ENCODE measurements at regions not wholly inside any gene's neighbourhood (a gene's known extent, or its start where the extent isn't known, plus 50 kb on each side); places are given as distances from the start of the nearest gene placed in this dataset.

DNA sequence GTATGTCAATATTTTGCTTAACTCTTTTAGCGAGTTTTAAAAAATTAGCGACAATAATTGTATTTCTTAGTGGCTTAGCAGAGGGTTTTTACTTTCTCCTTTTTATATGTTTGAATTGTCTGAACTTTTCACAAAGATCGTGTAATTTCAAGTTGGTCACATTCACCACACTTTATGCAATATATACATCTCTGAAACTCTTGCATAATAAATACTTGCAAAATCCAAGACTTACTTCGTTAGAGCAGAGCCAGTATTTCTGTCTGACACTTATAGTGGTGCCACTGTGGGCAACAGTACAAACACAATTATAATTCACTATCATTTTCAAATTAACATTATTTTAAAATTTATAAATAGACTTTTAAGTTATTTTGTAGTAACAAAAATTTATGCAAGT is 62.0 kb downstream of the SUCNR1 start:
- in situ Hi-C loops (cut with HindIII; ENCODE audit: low sequenced_read_pairs), result no loop called here

DNA sequence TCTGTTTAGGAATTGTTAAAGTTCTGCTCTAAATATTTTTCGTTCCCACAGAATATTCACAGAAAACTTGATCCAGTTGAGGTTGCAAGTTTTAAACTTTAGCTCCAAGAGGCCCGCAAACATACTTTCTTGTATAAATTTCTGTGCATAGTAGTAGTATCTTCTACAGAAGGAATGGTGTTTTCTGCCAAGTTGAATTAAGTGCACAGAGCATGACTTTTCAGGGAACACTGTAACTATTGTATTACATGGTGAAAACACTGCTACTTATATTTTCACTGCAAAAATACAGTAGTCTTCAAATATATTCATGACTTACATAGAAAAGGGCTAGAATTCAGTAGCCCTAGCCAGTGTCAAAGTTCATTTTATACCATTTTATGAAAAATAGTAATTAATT is 67.0 kb downstream of the SUCNR1 start:
- in situ Hi-C loops (cut with HindIII; ENCODE audit: low sequenced_read_pairs), result no loop called here

DNA sequence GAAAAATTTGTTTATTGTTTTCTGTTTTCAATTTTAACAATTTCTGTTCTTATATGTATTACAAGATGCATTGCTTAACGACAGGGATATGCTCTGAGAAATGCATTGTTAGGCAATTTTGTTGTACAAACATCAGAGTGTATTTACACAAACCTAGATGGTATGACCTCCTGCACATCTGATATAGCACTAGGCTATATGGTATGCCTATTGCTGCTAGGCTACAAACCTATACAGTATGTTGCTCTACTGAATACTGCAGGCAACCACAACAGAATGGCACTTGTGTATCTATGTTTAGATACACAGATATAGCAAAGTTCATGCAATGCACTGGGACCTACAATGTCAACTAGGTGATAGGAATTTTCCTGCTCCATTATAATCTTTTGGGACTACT is 70.1 kb downstream of the SUCNR1 start:
- in situ Hi-C loops (cut with HindIII; ENCODE audit: low sequenced_read_pairs), result no loop called here

DNA sequence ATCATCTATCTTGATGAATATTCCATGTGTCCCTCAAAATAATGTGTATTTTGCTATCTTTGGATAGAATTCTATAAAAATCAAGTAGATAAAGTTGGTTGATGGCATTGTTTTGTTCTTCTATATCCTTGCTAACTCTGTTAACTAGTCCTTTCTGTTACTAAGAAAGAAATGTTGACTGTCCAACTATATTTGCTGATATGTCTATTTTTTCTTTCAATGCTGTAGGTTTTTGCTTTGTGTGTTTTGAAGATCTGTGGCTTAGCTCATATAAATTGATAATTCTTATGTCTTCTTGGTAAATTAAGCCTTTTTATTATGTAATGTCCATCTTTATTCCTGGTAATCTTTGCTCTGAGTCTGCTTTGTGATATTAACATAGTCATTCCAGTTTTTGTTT is 70.9 kb downstream of the SUCNR1 start:
- in situ Hi-C loops (cut with HindIII; ENCODE audit: low sequenced_read_pairs), result no loop called here

DNA sequence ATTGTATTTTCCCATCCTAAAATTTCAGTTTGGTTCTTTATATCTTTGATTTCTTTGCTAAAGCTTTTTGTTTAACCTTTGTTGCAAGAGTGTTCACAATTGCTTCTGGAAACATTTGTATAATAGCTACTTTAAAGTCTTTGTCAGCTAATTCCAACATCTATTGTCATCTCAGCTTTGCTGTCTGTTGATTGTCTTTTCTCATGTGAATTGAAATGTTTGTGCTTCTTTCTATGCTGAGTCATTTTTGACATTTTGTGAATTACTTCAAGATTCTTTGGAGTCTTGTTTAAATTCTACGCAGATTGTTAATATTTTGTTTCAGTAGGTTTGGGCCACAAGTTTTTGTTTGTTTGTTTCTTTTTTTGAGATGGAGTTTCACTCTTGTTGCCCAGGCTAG is 73.2 kb downstream of the SUCNR1 start:
- in situ Hi-C loops (cut with HindIII; ENCODE audit: low sequenced_read_pairs), result no loop called here

DNA sequence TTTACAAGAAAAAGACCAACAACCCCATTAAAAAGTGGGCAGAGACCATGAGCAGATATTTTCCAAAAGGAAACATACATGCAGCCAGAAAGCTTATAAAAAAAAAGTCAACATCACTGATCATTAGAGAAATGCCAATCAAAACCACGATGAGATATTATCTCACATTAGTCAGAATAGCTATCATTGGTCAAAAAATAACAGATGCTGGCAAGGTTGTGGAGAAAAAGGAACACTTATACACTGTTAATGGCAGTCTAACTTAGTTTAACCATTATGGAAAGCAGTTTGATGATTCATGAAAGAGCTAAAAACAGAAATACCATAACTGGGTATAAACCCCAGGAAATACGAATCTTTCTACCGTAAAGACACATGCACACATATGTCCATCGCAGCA is 76.3 kb downstream of the SUCNR1 start:
- in situ Hi-C loops (cut with HindIII; ENCODE audit: low sequenced_read_pairs), result no loop called here

DNA sequence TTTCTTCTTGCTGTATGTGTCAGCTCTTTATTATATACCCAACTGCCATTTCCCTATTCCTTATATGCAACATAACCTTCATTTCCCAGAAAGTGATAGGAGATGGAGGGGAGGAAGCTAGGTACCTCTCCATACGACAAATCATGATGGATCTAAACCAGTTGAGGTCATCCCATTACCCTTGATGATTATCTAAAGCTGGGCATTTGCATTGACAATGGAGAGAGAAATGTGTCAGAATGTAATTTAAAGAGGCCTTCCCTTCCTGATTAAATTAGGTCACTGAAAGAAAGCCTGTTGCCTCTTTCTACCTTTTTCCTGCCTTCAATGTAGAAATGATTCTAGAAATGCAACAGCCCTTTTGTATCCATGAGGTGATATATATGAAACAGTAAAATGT is 81.9 kb downstream of the SUCNR1 start:
- in situ Hi-C loops (cut with HindIII; ENCODE audit: low sequenced_read_pairs), result no loop called here

DNA sequence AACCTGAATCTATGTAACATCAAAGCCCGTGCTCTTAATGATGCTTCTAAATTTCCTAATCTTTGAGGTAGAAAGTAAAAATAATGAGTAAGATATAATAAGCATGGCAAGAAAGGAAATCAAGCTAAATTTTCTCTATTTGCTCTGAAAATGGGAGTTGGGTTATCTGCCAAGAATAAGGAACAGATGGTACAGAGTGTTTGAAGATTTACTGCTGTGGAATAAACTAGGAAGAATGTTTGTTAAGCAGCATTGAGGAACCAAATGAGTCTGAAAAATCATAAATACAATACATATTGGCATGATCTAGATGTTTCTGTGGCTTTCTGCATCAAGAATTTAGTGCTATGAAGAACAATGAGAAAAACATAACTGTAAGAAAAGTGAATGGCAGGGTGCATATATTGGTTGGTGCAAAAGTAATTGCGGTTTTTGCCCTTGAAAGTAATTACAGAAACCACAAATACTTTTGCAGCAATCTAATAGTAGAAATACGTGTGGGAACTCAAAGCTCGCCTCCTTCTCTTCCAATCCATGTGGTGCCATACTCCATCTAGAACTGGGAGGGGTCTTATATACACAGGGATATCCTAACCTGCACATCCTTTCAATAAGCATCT is 87.6 kb downstream of the SUCNR1 start:
- in situ Hi-C loops (cut with HindIII; ENCODE audit: low sequenced_read_pairs), result no loop called here

DNA sequence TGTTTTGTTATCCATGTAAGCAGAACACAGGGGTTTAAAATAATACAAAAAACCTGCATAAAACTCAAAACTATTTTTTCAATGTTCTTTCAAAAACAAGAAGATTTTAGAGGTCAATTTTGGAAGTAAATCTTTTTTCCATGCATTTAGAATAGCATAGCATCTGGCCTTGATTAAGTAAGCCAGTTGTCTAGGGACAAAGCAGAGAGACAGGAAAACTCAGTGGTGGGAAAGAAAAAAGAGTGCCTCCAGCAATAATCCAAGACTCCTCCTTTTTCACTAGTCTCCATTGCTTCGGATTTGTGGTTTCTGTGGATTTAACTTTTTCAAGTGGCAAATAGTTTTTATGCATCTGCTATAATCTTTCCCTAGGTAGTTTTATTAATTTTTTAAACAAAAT is 88.9 kb downstream of the SUCNR1 start:
- in situ Hi-C loops (cut with HindIII; ENCODE audit: low sequenced_read_pairs), result no loop called here

DNA sequence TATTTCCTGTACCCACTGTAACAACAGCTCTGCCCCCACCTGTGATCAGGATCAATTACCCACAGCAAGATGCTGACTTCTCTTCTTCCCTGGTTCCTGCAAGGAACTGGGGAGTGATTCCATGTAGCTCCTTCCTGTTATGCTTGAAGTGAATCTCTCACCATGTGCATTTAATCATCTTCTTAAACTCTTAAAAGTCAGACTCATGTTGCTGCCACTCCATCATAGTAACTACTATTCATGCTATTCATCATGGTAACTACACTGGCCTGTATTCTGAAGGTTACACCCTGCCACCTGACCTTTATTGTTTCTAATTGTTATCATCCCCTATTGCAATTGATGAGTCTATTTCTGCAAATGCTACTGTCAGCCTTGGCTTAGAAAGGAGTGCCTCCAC is 89.5 kb downstream of the SUCNR1 start:
- in situ Hi-C loops (cut with HindIII; ENCODE audit: low sequenced_read_pairs), result no loop called here

DNA sequence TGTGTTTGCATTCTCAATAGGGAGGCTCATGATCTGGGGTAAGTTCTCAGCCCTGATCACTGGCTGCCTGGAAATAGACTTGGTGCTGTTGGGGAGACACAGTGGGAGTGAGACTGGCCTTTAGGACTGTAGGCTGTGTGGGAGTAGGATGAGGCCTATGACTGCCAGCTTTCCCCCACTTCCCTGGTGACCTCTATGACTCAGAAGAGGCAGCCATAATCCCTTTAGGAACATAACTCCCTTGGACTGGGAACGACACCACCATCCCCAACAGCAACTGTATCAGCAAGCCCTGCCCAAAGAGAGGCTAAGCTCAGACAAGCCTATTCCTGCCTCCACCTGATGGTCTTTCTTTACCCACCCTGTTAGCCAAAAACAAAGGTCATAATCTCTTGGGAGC is 91.3 kb downstream of the SUCNR1 start:
- in situ Hi-C loops (cut with HindIII; ENCODE audit: low sequenced_read_pairs), result no loop called here

DNA sequence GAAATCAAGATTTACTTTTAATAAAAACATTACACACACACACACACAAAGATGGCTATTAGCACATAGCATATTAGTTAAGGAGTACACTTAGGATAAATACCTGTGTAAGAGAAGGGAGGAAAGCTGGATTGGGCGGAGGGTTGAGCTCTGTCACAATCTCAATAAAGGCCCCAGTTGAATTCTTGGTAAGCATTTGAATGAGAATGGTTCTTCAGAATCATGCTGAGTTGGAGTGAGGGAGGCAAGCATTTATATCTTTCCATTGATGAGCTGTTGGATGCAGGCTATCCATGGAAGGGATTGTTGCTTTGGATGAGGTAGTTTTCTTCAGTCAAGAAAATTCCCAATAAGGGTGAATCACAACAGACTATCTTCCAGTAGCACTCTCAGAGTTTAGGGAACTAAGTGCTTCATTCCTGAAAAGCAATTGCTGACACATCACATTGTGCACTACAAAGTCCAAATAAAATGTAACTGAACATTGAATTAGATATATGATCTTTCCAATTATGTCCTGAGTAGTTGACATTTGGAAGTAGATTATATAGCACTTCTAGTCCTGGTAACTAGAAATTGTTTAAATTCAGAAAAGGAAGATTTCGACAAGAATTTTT is 95.7 kb downstream of the SUCNR1 start:
- in situ Hi-C loops (cut with HindIII; ENCODE audit: low sequenced_read_pairs), result no loop called here

DNA sequence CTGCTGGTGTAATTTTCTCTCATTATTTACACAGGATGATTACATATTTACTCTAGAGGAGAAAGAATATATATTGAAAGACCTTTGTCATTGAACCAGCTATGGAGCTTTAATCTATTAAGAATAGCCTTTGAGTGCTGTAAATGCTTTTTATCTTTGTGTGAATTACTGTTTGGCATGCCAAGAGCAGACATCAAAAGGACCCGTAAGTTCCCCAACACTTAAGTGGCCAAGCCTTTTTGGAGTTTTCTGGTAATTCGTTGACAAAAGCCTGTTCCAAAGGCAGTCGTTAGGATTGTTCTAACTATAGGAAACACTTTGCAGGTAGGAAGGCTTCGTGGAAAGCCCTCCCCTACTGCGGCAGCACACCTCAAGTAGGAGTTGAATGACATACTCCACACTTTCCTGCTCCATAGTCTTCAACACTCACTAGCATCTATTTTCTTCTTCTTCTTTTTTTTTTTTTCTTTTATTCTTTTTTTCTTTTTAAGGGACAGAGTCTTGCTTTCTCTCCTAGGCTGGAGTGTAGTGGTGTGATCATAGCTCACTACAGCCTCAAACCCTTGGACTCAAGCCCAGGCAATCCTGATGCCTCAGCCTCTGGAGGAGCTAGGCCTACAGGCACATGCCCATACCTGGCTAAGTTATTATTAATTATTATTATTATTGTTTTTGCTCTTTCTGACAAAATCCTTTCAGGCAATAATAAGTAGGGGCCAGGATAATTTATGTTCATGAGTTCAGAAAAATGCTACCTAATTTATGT is 98.6 kb downstream of the SUCNR1 start:
- in situ Hi-C loops (cut with HindIII; ENCODE audit: low sequenced_read_pairs), result no loop called here

DNA sequence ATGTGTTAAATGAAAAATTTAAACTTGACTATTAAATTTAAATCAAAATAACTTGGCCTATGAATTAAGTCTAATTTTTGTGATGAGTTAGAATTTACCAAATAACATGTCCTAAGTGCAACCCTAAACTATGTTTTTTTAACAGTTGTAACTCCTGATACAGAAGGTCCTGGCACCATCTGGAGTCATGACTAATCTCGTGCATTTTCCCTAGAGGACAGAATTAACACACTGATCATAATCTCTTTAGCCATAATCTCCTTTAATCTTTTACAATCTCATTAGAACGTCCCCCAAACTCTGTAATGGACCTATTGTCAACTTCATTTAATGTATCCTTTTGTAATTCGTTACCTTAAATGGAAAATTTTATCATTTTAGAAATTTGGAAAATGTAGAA is 100.6 kb downstream of the SUCNR1 start:
- in situ Hi-C loops (cut with HindIII; ENCODE audit: low sequenced_read_pairs), result no loop called here

DNA sequence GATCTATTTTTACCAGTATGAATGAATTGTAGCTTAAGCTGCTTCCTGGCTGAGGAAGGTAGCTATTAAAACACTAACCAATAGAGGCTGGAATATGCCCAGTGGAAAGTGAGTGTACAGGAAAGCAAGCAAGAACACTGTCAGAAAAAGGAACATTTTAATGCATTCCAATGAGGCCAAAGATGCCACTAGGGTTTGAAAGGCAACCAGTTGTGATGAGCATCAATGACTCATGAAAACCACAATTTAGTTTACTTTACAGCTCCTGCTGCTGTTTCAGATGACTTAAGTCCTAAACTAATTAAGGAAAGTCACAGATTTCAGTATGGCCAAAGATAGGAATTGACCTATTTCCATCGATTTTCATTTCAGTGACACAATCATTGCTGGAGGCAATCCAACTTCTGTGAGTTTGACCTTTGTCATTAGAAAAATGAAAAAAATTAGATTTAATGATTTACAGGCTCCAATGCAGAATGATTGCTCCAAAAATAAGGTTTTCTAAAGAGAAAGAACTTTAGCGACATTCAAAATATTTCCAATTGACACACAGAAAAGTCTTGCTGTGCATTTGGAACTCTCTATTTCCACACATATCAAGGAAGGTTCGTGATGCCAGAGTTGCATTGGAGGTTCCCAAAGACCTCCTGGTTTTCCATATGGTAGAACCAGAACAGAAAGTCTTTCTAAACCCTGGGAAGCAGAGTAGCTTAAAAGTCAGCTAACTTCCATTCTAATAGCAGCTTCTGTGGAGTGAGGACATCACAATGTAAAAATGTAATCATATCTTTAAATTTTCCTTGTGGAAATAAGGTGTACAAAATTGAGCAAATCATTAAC is 103.0 kb downstream of the SUCNR1 start:
- in situ Hi-C loops (cut with HindIII; ENCODE audit: low sequenced_read_pairs), result no loop called here

DNA sequence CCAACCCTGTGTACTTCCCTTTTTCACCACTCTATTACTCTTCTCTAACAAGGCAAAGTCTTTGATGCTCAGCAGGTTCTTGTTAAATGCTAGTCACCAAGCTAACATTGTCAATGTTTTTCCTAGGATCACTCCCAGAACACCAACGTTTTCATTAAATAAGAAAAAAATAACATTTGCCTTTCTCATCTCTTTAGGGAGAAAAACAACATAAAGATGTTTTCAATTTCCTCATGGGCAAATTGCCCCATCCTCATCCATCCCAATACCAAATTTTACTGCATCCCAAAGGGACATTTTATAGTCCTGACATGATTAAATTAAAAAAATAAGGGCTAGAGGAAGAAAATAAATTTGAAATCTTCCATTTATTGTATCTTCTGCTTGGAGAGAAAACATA is 106.5 kb downstream of the SUCNR1 start:
- in situ Hi-C loops (cut with HindIII; ENCODE audit: low sequenced_read_pairs), result no loop called here

DNA sequence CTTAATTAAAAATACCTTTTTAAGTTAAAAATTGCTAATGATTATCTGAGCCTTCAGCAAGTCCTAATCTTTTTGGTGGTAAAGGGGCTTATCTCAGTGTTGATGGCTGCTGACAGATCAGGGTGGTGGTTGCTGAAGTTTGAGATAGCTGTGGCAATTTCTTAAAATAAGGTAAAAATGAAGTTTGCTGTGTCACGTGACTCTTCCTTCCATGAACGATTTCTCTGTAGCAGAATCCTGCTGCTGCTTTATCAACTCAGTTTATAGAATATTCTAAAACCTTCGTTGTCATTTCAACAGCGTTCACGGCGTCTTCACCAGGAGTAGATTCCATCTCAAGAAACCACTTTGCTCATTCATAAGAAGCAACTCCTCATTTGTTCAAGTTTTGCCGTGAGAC is 110.1 kb downstream of the SUCNR1 start:
- in situ Hi-C loops (cut with HindIII; ENCODE audit: low sequenced_read_pairs), result no loop called here

DNA sequence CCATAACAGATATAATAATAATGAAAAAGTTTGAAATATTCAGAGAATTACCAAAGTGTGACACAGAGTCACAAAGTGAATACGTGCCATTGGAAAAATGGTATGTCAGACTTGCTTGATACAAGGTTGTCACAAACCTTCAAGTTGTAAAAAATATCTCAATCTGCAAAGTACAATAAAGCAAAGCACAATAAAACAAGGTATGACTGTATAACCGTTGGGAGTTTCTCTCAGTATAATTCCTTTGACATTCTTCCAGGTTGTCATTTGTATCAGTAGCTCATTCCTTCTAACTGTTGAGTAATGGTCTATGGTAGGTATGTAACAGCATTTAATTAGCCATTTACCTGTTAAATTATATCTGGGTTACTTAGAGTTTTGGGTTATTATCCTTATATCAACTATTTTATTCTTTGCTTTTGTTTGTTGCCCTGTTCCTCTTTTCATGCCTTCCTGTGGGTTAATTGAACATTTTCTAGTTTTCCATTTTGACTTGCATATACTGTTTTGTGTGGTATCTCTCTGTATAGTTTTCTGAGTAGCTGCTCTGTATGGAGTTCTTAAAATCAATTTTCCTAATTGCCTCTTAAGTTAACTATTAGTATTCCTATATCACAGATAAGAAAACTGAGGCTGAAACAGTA is 112.5 kb downstream of the SUCNR1 start:
- in situ Hi-C loops (cut with HindIII; ENCODE audit: low sequenced_read_pairs), result no loop called here

DNA sequence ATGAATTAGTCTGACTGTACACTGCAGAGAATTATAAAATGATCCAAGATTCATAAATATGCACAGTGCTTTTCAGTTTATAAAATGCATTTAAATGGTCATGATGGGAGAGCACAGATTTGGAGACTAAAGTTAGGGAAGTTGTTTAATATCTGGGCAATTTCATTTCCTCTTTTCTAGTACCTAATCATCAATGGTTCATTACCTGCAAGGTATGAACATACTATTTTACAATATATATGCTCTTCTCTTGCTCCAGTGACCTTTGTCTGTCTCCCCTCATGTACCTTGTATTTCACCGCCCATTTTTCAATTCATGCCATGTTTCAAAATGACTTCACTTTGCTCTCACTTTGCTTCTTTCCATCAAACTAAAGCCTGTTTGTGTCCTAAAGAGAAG is 114.5 kb downstream of the SUCNR1 start:
- in situ Hi-C loops (cut with HindIII; ENCODE audit: low sequenced_read_pairs), result no loop called here

DNA sequence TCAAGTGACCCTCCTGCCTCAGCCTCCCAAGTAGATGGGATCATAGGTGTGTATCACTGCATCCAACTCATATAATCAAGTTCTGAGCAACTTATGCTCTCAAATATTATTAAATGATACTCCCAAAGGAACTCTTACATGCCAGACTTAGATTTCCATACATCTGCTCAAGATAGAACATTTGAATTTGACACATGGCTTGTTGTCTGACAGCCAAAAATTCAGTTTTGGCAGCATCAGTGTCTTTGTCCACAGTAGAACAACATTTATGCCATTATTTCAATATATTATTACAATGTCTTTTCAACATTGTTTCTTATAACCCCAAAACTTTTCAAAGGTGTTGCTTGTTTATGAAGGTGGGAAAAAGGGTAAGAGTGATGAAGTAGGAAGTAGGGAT is 116.2 kb downstream of the SUCNR1 start:
- in situ Hi-C loops (cut with HindIII; ENCODE audit: low sequenced_read_pairs), result loop anchor here (5.0 kb wide), 1 partner anchor 83 kb away; no protein-coding TSS in a partner anchor

Data from endothelial cell of hepatic sinusoid (primary cell).